ENCODE measurements at regions not wholly inside any gene's neighbourhood (a gene's known extent, or its start where the extent isn't known, plus 50 kb on each side); places are given as distances from the start of the nearest gene placed in this dataset.

DNA sequence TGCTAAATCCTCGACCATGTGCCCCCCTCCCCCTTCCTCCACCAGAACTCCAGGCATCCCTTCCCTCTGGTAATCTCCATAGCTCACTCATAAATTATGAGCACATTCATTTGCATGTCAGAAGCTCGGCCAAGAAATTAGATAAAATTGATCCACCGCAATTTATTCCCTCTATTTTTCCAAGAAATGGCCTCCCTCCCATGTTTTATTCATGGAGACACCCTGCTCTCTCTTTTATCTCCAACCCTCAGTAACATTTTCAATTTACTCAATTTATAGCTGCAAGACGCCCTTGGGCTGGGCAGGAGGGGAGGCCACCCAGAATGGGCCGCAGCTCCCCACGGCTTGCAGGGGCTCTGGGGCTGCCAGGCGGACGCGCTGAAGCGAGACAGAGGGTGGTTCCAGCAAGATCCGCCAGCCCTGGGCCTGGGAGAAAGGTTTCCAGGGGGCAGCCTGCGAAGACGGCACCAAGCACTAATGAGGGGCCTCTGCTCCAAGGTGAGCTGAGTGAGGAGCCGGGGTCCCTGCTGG, 54.7 kb upstream of the ZNF423 start:
- 61 to 65% methylated on average over 14 of the region's 14 CpGs for WGBS, 2 donors
- no peak for TF ChIP-seq POLR2A (IDR thresholded peaks at IDR 0.05)
- TF ChIP-seq, protein P1, sequence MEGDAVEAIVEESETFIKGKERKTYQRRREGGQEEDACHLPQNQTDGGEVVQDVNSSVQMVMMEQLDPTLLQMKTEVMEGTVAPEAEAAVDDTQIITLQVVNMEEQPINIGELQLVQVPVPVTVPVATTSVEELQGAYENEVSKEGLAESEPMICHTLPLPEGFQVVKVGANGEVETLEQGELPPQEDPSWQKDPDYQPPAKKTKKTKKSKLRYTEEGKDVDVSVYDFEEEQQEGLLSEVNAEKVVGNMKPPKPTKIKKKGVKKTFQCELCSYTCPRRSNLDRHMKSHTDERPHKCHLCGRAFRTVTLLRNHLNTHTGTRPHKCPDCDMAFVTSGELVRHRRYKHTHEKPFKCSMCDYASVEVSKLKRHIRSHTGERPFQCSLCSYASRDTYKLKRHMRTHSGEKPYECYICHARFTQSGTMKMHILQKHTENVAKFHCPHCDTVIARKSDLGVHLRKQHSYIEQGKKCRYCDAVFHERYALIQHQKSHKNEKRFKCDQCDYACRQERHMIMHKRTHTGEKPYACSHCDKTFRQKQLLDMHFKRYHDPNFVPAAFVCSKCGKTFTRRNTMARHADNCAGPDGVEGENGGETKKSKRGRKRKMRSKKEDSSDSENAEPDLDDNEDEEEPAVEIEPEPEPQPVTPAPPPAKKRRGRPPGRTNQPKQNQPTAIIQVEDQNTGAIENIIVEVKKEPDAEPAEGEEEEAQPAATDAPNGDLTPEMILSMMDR (IDR thresholded peaks at IDR 0.05), result no peak
- intact Hi-C loops (cut with DNase I; ENCODE audit: low total_unique reads), result no loop called here
- no peak overlapping the region for H3K4me3 ChIP-seq (ENCODE audit: low read depth, poor library complexity, severe bottlenecking)
- DNase-seq (ENCODE audit: low spot score in 2 of 2), result no peak

DNA sequence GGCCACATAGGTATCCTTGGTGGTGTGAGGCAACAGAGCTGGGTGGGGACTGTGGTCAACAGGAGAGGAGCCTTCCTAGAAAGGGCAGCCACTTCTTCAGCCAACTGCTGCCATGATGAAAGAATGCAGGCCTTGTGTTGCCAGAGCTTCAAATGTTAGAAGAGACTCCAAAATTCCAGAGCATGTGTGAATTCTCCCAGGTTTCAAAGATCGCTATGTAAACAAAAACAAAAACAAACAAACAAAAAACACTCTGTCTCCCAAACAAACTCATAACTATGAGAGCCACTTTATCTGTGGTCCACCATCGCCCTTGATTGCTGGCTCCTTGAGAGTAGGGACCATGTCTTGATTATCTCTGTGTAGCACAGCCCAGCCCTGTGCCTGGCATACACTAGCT, 55.5 kb upstream of the ZNF423 start:
- no peak for DNase-seq (ENCODE audit: low spot score in 2 of 2)
- no peak overlapping the region for H3K4me3 ChIP-seq (ENCODE audit: low read depth, poor library complexity, severe bottlenecking)
- TF ChIP-seq POLR2A (IDR thresholded peaks at IDR 0.05), result no peak
- TF ChIP-seq, protein P1 (IDR thresholded peaks at IDR 0.05), result no peak
- intact Hi-C loops (cut with DNase I; ENCODE audit: low total_unique reads), result no loop called here
- 95 to 100% methylated on average over 2 of the region's 2 CpGs for WGBS, 2 donors

DNA sequence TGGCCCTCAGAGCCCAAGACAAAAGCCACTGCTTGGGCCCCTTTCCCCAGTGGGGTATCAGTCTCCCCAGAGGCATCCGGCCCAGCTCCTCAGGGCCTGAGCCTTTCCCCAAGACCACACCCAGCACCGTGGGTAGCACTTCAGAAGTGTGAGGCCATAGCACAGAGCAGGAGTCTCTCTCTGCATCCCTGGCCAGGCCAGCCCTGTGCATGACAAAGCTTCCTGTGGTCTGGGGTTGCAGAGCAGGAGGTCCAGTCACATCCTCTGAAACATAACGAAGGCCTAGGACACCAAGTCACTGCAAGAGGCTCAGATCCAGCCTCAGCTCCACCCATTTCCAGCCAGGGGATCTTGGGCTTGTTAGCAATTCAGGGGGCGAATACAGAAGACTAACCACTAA, 56.8 kb upstream of the ZNF423 start:
- intact Hi-C loops (cut with DNase I; ENCODE audit: low total_unique reads), result no loop called here
- H3K4me3 ChIP-seq (ENCODE audit: low read depth, poor library complexity, severe bottlenecking), result no peak overlapping the region
- WGBS, 2 donors, result 64 to 89% methylated on average over 3 of the region's 4 CpGs
- TF ChIP-seq POLR2A (IDR thresholded peaks at IDR 0.05), result no peak
- TF ChIP-seq, protein P1 (IDR thresholded peaks at IDR 0.05), result no peak
- DNase-seq (ENCODE audit: low spot score in 2 of 2), result no peak

DNA sequence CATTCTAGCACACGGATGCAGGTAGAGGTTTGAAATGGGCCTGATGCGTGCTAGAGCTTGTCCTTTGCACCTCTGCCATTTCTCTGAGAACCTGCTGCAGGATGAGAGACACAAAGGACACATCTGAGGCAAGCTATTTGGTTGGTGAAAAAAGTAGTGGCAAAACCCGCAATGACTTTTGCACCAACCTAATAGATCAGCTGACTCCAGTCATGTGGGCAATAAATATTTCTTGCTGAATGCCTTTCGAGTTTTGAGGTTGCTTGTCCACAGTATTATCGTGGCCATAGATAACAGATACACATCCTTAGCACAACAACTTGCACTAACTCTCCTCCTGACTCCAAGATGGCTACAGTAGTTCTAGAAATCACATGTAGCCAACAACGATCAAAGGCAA, 57.8 kb upstream of the ZNF423 start:
- 76 to 82% methylated on average over 6 of the region's 6 CpGs for WGBS, 2 donors
- no peak overlapping the region for H3K4me3 ChIP-seq (ENCODE audit: low read depth, poor library complexity, severe bottlenecking)
- TF ChIP-seq, protein P1 (IDR thresholded peaks at IDR 0.05), result no peak
- TF ChIP-seq POLR2A (IDR thresholded peaks at IDR 0.05), result no peak
- intact Hi-C loops (cut with DNase I; ENCODE audit: low total_unique reads), result no loop called here
- DNase-seq (ENCODE audit: low spot score in 2 of 2), result no peak

DNA sequence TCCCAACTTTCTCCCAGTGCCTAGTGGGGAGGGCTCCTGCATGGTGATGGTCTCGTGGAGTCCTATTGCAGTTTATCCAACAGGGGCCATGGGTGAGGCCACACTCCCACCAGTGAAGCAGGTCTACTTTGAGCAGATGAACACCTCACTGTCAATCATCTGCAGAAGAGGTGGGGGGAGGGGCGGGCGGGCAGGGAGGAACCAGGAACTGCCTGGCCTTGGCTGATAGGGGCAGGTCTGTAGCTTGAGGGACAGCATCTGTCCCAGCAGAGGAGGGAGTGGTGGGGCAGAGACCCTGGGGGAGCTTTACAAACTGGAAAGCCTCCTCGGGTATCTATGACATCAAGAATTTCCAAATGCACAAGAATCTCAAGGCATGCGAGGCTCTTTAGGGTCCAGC, 58.7 kb upstream of the ZNF423 start:
- 60 to 72% methylated on average over 5 of the region's 5 CpGs for WGBS, 2 donors
- intact Hi-C loops (cut with DNase I; ENCODE audit: low total_unique reads), result no loop called here
- TF ChIP-seq, protein P1 (IDR thresholded peaks at IDR 0.05), result no peak
- TF ChIP-seq POLR2A (IDR thresholded peaks at IDR 0.05), result no peak
- no peak for DNase-seq (ENCODE audit: low spot score in 2 of 2)
- no peak overlapping the region for H3K4me3 ChIP-seq (ENCODE audit: low read depth, poor library complexity, severe bottlenecking)

DNA sequence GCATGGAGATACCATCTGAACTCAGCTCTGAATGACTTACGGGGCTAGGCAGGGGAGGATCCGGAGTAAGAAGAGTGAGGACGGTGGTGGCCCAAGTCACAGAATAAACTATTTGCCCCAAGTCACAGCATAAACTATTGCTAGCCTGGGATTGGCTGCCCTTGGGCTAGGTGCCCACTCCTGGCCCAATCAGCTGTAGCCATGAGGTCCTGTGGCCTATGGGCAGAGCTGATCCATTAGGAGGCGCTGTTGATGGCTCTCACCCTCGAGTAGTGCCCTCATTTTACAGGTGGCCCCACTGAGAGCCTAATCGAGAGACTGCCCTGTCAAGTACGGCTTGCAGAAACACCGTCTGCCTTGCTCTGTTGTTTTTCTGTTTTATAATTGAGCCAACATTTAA, 62.3 kb upstream of the ZNF423 start:
- DNase-seq (ENCODE audit: low spot score in 2 of 2), result no peak
- intact Hi-C loops (cut with DNase I; ENCODE audit: low total_unique reads), result no loop called here
- WGBS, 2 donors, result 88 to 92% methylated on average over 8 of the region's 8 CpGs
- no peak overlapping the region for H3K4me3 ChIP-seq (ENCODE audit: low read depth, poor library complexity, severe bottlenecking)
- no peak for TF ChIP-seq POLR2A (IDR thresholded peaks at IDR 0.05)
- TF ChIP-seq, protein P1 (IDR thresholded peaks at IDR 0.05), result no peak
